22Rv1 (cell line): ENCODE measurements at regions not wholly inside any gene's neighbourhood (a gene's known extent, or its start where the extent isn't known, plus 50 kb on each side); places are given as distances from the start of the nearest gene placed in this dataset.

Experiments used
- H3K27ac ChIP-seq: fragments of 450-650 bp; 2 replicates; pipeline ENCODE4 v1.5.1; 2017
- CTCF ChIP-seq: fragments of 450-650 bp; IDR thresholded peaks from 2 replicates; pipeline ENCODE4 v1.5.1; 2017; ENCODE audit warnings: mild to moderate bottlenecking
- ZFX ChIP-seq: fragments of 450-650 bp; IDR thresholded peaks from 2 replicates; pipeline ENCODE4 v1.6.1; 2017; ENCODE audit warnings: antibody characterized with exemption, borderline replicate concordance

- no peak overlapping the region for H3K27ac ChIP-seq
- TF ChIP-seq ZFX (no peak), CTCF (no peak)
Measured at GRCh38 chr7:68205826-68206225, 1209.2 kb downstream of the TYW1 start.

GRCh38 chr7:68206946-68207485 lies 1210.4 kb downstream of the TYW1 start:
- TF ChIP-seq CTCF (no peak), ZFX (no peak)

GRCh38 chr7:68207676-68208075 lies 1211.0 kb downstream of the TYW1 start:
- no peak for TF ChIP-seq ZFX
- no peak for TF ChIP-seq CTCF
- H3K27ac ChIP-seq: no peak overlapping the region

More at GRCh38 chr7:68206946-68207485, 1210.4 kb downstream of the TYW1 start:
- no peak overlapping the region for H3K27ac ChIP-seq

GRCh38 chr7:68209486-68209885 lies 1212.9 kb downstream of the TYW1 start:
- no peak for TF ChIP-seq CTCF
- no peak for TF ChIP-seq ZFX
- no peak overlapping the region for H3K27ac ChIP-seq

- TF ChIP-seq ZFX (no peak), CTCF (no peak)
- no peak overlapping the region for H3K27ac ChIP-seq
Measured at GRCh38 chr7:68213838-68214237, 1217.2 kb downstream of the TYW1 start.

- TF ChIP-seq ZFX (no peak), CTCF (no peak)
- H3K27ac ChIP-seq: no peak overlapping the region
Measured at GRCh38 chr7:68216051-68216450, 1219.4 kb downstream of the TYW1 start.

GRCh38 chr7:68217426-68217825 lies 1220.8 kb downstream of the TYW1 start:
- TF ChIP-seq ZFX: no peak
- H3K27ac ChIP-seq: no peak overlapping the region

- TF ChIP-seq CTCF (no peak), ZFX (no peak)
Measured at GRCh38 chr7:68218461-68218860, 1221.8 kb downstream of the TYW1 start.

More at GRCh38 chr7:68218461-68218860, 1221.8 kb downstream of the TYW1 start:
- no peak overlapping the region for H3K27ac ChIP-seq
